NT2/D1 (cell line): ENCODE measurements at regions not wholly inside any gene's neighbourhood (a gene's known extent, or its start where the extent isn't known, plus 50 kb on each side); places are given as distances from the start of the nearest gene placed in this dataset.

Source experiments
- SUZ12 ChIP-seq: IDR thresholded peaks from 2 replicates; pipeline ENCODE4 v1.6.1; 2011; ENCODE audit not compliant: insufficient read length, insufficient read depth; ENCODE audit errors: extremely low read depth
- YY1 ChIP-seq: IDR thresholded peaks from 2 replicates; pipeline ENCODE4 v1.6.1; 2011; ENCODE audit not compliant: insufficient read length, insufficient read depth
- ZNF274 ChIP-seq: IDR thresholded peaks from 2 replicates; pipeline ENCODE4 v1.6.1; 2011; ENCODE audit warnings: mild to moderate bottlenecking, low read depth, low read length

GRCh38 chr15:48041454-48041853 is 79.3 kb upstream of the SLC24A5 start:
- TF ChIP-seq YY1 (no peak), ZNF274 (no peak), SUZ12 (no peak)
